HG02884 (cell line): ENCODE measurements at regions not wholly inside any gene's neighbourhood (a gene's known extent, or its start where the extent isn't known, plus 50 kb on each side); places are given as distances from the start of the nearest gene placed in this dataset.

ENCODE experiments used
- ATAC-seq: cut with Tn5 transposase; IDR thresholded peaks from one replicate; pipeline ENCODE4 v1.9.1; 2021; ENCODE audit warnings: mild to moderate bottlenecking, moderate library complexity; ENCODE audit not compliant: unreplicated experiment

- no peak for ATAC-seq
Measured at GRCh38 chr1:94646786-94647555, 105.4 kb upstream of the F3 start.

GRCh38 chr1:94646141-94646643 lies 104.6 kb upstream of the F3 start:
- no peak for ATAC-seq

- ATAC-seq: no peak
Measured at GRCh38 chr1:94644352-94644751, 102.8 kb upstream of the F3 start.

- no peak for ATAC-seq
Measured at GRCh38 chr1:94643819-94644218, 102.3 kb upstream of the F3 start.

GRCh38 chr1:94642617-94643321 lies 101.2 kb upstream of the F3 start:
- ATAC-seq: no peak

GRCh38 chr1:94641990-94642389 lies 100.4 kb upstream of the F3 start:
- ATAC-seq: no peak

GRCh38 chr1:94640125-94640524 lies 98.6 kb upstream of the F3 start:
- ATAC-seq: no peak

- no peak for ATAC-seq
Measured at GRCh38 chr1:94637121-94637520, 95.6 kb upstream of the F3 start.

GRCh38 chr1:94636624-94637023 lies 95.1 kb upstream of the F3 start:
- ATAC-seq: no peak

- no peak for ATAC-seq
Measured at GRCh38 chr1:94636100-94636499, 94.5 kb upstream of the F3 start.

GRCh38 chr1:94634977-94635416 lies 93.4 kb upstream of the F3 start:
- no peak for ATAC-seq

GRCh38 chr1:94633051-94633450 lies 91.5 kb upstream of the F3 start:
- no peak for ATAC-seq

- ATAC-seq: no peak
Measured at GRCh38 chr1:94629259-94630181, 88.0 kb upstream of the F3 start.

GRCh38 chr1:94628499-94628843 lies 86.9 kb upstream of the F3 start:
- ATAC-seq: no peak

GRCh38 chr1:94627771-94628498 lies 86.4 kb upstream of the F3 start:
- ATAC-seq: no peak

GRCh38 chr1:94624203-94624602 lies 82.6 kb upstream of the F3 start:
- ATAC-seq: no peak

GRCh38 chr1:94623560-94624148 lies 82.1 kb upstream of the F3 start:
- no peak for ATAC-seq

- ATAC-seq: no peak
Measured at GRCh38 chr1:94622757-94623156, 81.2 kb upstream of the F3 start.

GRCh38 chr1:94621802-94622201 lies 80.2 kb upstream of the F3 start:
- no peak for ATAC-seq

GRCh38 chr1:94621395-94621794 lies 79.8 kb upstream of the F3 start:
- no peak for ATAC-seq
